GM12878 (cell line): ENCODE measurements at regions not wholly inside any gene's neighbourhood (a gene's known extent, or its start where the extent isn't known, plus 50 kb on each side); places are given as distances from the start of the nearest gene placed in this dataset.

ENCODE experiments used
- ATAC-seq: fragments of 200-7000 bp; cut with Tn5 transposase; 3 replicates; pipeline ENCODE4 v1.9.1; 2020; ENCODE audit warnings: mild to moderate bottlenecking, moderate library complexity
- BruUV-seq: library from RNA; stranded (reverse); fragments of 400-500 nt; replicated peaks from 2 replicates; lab custom pipeline; 2021; lab: Mats Ljungman, UMichigan
- CTCF ChIA-PET: fragments of 300-600 bp; sonication (Branson Sonifier 250); formaldehyde crosslinking; extraction: SDS; loops from one replicate; lab custom pipeline; 2021; ENCODE audit warnings: inconsistent platforms; lab: Yijun Ruan, JAX
- POLR2A ChIA-PET: fragments of 350-600 bp; formaldehyde crosslinking; extraction: SDS; loops from one replicate; lab custom pipeline; 2021; ENCODE audit warnings: inconsistent platforms; lab: Charles Lee
- RAD21 ChIA-PET: fragments of 300-600 bp; sonication (Branson Sonifier 250); formaldehyde crosslinking; loops from one replicate; lab custom pipeline; 2023; ENCODE audit warnings: antibody characterized with exemption; ENCODE audit not compliant: unreplicated experiment; lab: Charles Lee
- SMC1A ChIA-PET: fragments of 300-600 bp; sonication (Branson Sonifier 250); formaldehyde crosslinking; loops from one replicate; lab custom pipeline; 2023; ENCODE audit not compliant: unreplicated experiment, uncharacterized antibody; lab: Charles Lee
- DNase-seq: peaks from one replicate; pipeline ENCODE4 v3.0.0-alpha.2; 2011; ENCODE audit warnings: low read depth, low spot score
- FAIRE-seq: peaks from 3 replicates; lab custom pipeline; 2011; peaks lifted over from hg19 to GRCh38; lab: Jason Lieb, UNC
- H2AFZ ChIP-seq: 2 replicates; pipeline ENCODE4 v1.6.0; 2011; ENCODE audit warnings: low read depth, low read length, control low read depth; ENCODE audit not compliant: control insufficient read depth
- H3K27ac ChIP-seq: 2 replicates; pipeline ENCODE4 v1.5.1; 2011; ENCODE audit warnings: control low read depth; ENCODE audit not compliant: control insufficient read depth, insufficient read depth
- H3K27me3 ChIP-seq, 2 experiments: replicated peaks in 1 of 2; 2 replicates each; pipeline versions ENCODE4 v1.6.0 to v1.6.1; 2011; ENCODE audit warnings: low read length in 1 of 2; ENCODE audit not compliant: control insufficient read depth in 2 of 2, insufficient read depth in 2 of 2
- H3K36me3 ChIP-seq, 2 experiments: 2 replicates each; pipeline ENCODE4 v1.5.1; 2011; ENCODE audit warnings: low read length in 1 of 2; ENCODE audit not compliant: control insufficient read depth in 2 of 2, insufficient read depth in 2 of 2
- H3K4me1 ChIP-seq: 2 replicates; pipeline ENCODE4 v1.6.1; 2011; ENCODE audit warnings: mild to moderate bottlenecking, low read length, moderate library complexity, mixed read lengths; ENCODE audit not compliant: control insufficient read depth, insufficient read depth
- H3K4me2 ChIP-seq: 2 replicates; pipeline ENCODE4 v1.6.0; 2011; ENCODE audit warnings: control low read depth; ENCODE audit not compliant: control insufficient read depth, insufficient read depth
- H3K4me3 ChIP-seq: fragments of 200-600 bp; sonication (generic); 2 replicates; pipeline ENCODE4 v1.5.1; 2016
- H3K79me2 ChIP-seq: 2 replicates; pipeline ENCODE4 v1.6.0; 2011; ENCODE audit warnings: low read length; ENCODE audit not compliant: control insufficient read depth, insufficient read depth
- H3K9ac ChIP-seq: 2 replicates; pipeline ENCODE4 v1.8.0; 2011; ENCODE audit warnings: low read length, control low read depth, mixed read lengths; ENCODE audit not compliant: control insufficient read depth, insufficient read depth
- H3K9me3 ChIP-seq: replicated peaks from 3 replicates; pipeline ENCODE4 v1.5.1; 2011; ENCODE audit warnings: mild to moderate bottlenecking, low read length; ENCODE audit not compliant: control insufficient read depth, insufficient read depth
- H4K20me1 ChIP-seq: 2 replicates; pipeline ENCODE4 v1.6.0; 2011; ENCODE audit not compliant: control insufficient read depth, insufficient read depth
- ATF7 ChIP-seq: fragments of 450-650 bp; IDR thresholded peaks from 2 replicates; pipeline ENCODE4 v1.6.1; 2016; ENCODE audit warnings: low read depth, mild to moderate bottlenecking
- BACH1 ChIP-seq: fragments of 450-650 bp; IDR thresholded peaks from 2 replicates; pipeline ENCODE4 v1.6.1; 2017; ENCODE audit warnings: mild to moderate bottlenecking, borderline replicate concordance
- BMI1 ChIP-seq: fragments of 450-650 bp; IDR thresholded peaks from 2 replicates; pipeline ENCODE4 v1.6.1; 2016; ENCODE audit warnings: mild to moderate bottlenecking, moderate library complexity, borderline replicate concordance
- EED ChIP-seq: sonication (generic); IDR thresholded peaks from 2 replicates; pipeline ENCODE4 v1.6.1; 2016; ENCODE audit warnings: antibody characterized with exemption, low read depth
- ETV6 ChIP-seq, 2 experiments: fragments of 450-650 bp in 1 of 2; IDR thresholded peaks in 1 of 2; conservative IDR thresholded peaks in 1 of 2; 2 replicates each; pipeline ENCODE4 v1.6.1; 2014; ENCODE audit warnings: antibody characterized with exemption in 1 of 2, borderline replicate concordance in 1 of 2, low read depth in 1 of 2, mild to moderate bottlenecking in 1 of 2, moderate library complexity in 1 of 2
- MLLT1 ChIP-seq: fragments of 450-650 bp; IDR thresholded peaks from 2 replicates; pipeline ENCODE4 v1.6.1; 2016; ENCODE audit warnings: mild to moderate bottlenecking
- MXI1 ChIP-seq: fragments of 150-350 bp; IDR thresholded peaks from 2 replicates; pipeline ENCODE4 v1.6.1; 2011; ENCODE audit warnings: low read depth, mild to moderate bottlenecking, inconsistent platforms, low read length, improper control_type of control experiment
- NR2F1 ChIP-seq: fragments of 450-650 bp; conservative IDR thresholded peaks from 2 replicates; pipeline ENCODE4 v1.6.1; 2017; ENCODE audit warnings: mild to moderate bottlenecking
- PAX5 ChIP-seq: IDR thresholded peaks from 2 replicates; pipeline ENCODE4 v1.6.1; 2011; ENCODE audit warnings: low read depth, low read length, borderline replicate concordance
- POLR2AphosphoS2 ChIP-seq: IDR thresholded peaks from 2 replicates; pipeline ENCODE4 v1.6.1; 2011; ENCODE audit warnings: low read depth, mild to moderate bottlenecking, low read length, improper control_type of control experiment, moderate library complexity
- RAD21 ChIP-seq: IDR thresholded peaks from 2 replicates; pipeline ENCODE4 v1.6.1; 2011; ENCODE audit warnings: mild to moderate bottlenecking, low read depth, low read length, moderate library complexity; ENCODE audit not compliant: insufficient read depth
- REST ChIP-seq: IDR thresholded peaks from 2 replicates; pipeline ENCODE4 v1.6.1; 2012; ENCODE audit warnings: mild to moderate bottlenecking, low read depth, low read length
- SIN3A ChIP-seq: IDR thresholded peaks from 2 replicates; pipeline ENCODE4 v1.6.1; 2012; ENCODE audit warnings: low read depth, low read length, improper control_type of control experiment
- SUPT20H ChIP-seq: IDR thresholded peaks from 2 replicates; pipeline ENCODE4 v1.6.1; 2011; ENCODE audit warnings: low read depth, mild to moderate bottlenecking, low read length, moderate library complexity, borderline replicate concordance; ENCODE audit not compliant: control insufficient read depth
- ZNF384 ChIP-seq: IDR thresholded peaks from 2 replicates; pipeline ENCODE4 v1.6.1; 2012; ENCODE audit warnings: low read depth, mild to moderate bottlenecking, low read length, improper control_type of control experiment, borderline replicate concordance
- WGBS: methylation state at CpG from one replicate; pipeline ENCODE4 v1.1.6; 2016; ENCODE audit warnings: low lambda C conversion rate; ENCODE audit not compliant: insufficient replicate concordance, insufficient coverage; ENCODE audit errors: missing lambda C conversion rate; 5-methylcytosine and 5-hydroxymethylcytosine counted together
- in situ Hi-C: fragments of 300-500 bp; cut with MboI; formaldehyde crosslinking; loops from 9 replicates; pipeline ENCODE4 v1.14.3; 2018; ENCODE audit warnings: mixed read lengths
- intact Hi-C: fragments of 100-400 bp; cut with micrococcal nuclease; formaldehyde crosslinking; loops from one replicate; pipeline ENCODE4 v1.14.2; 2022; ENCODE audit not compliant: unreplicated experiment
- TF ChIP-seq, protein P1 (sequence below): fragments of 150-350 bp; IDR thresholded peaks from 2 replicates; pipeline ENCODE4 v1.6.1; 2016; ENCODE audit warnings: low read depth, low read length
- TF ChIP-seq, protein P2 (sequence below): IDR thresholded peaks from 2 replicates; pipeline ENCODE4 v1.6.1; 2012; ENCODE audit warnings: low read depth, low read length, improper control_type of control experiment

GRCh38 chr2:129784486-129784885 is 195.0 kb upstream of the RAB6C start:
- Histone ChIP-seq H3K9me3 (no peaks in the 10 kb centered on the region), H3K27ac (no peak overlapping the region), H3K9ac (no peak overlapping the region), H3K79me2 (no peaks in the 10 kb centered on the region), H3K4me2 (no peak overlapping the region), H3K4me1 (no peaks in the 10 kb centered on the region), H4K20me1 (no peaks in the 10 kb centered on the region), H3K27me3 (no peaks in the 10 kb centered on the region; a peak in 1 of 4 replicates), H2AFZ (no peak overlapping the region), H3K4me3 (no peak overlapping the region), H3K36me3 (no peaks in the 10 kb centered on the region)
- CTCF ChIA-PET, result no interaction called here
- FAIRE-seq, result no peak
- SMC1A ChIA-PET, result no interaction called here
- in situ Hi-C loops (no loop called here), intact Hi-C loops (no loop called here)
- ATAC-seq, result no peak
- no TSS peak for BruUV-seq
- WGBS, result 64% methylated on average over 6 of the region's 6 CpGs
- POLR2A ChIA-PET, result no interaction called here
- TF ChIP-seq MXI1, result no peak
- no peak for TF ChIP-seq ETV6 (conservative IDR thresholded peaks at IDR 0.05 in 1 of 2, IDR thresholded peaks at IDR 0.05 in 1 of 2; ENCODE audit: borderline replicate concordance in 1 of 2, low read depth in 1 of 2)
- no peak for TF ChIP-seq SUPT20H
- TF ChIP-seq BACH1, result no peak
- TF ChIP-seq EED, result no peak
- TF ChIP-seq, protein P1, sequence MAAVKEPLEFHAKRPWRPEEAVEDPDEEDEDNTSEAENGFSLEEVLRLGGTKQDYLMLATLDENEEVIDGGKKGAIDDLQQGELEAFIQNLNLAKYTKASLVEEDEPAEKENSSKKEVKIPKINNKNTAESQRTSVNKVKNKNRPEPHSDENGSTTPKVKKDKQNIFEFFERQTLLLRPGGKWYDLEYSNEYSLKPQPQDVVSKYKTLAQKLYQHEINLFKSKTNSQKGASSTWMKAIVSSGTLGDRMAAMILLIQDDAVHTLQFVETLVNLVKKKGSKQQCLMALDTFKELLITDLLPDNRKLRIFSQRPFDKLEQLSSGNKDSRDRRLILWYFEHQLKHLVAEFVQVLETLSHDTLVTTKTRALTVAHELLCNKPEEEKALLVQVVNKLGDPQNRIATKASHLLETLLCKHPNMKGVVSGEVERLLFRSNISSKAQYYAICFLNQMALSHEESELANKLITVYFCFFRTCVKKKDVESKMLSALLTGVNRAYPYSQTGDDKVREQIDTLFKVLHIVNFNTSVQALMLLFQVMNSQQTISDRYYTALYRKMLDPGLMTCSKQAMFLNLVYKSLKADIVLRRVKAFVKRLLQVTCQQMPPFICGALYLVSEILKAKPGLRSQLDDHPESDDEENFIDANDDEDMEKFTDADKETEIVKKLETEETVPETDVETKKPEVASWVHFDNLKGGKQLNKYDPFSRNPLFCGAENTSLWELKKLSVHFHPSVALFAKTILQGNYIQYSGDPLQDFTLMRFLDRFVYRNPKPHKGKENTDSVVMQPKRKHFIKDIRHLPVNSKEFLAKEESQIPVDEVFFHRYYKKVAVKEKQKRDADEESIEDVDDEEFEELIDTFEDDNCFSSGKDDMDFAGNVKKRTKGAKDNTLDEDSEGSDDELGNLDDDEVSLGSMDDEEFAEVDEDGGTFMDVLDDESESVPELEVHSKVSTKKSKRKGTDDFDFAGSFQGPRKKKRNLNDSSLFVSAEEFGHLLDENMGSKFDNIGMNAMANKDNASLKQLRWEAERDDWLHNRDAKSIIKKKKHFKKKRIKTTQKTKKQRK, result no peak
- no peak for TF ChIP-seq REST
- no peak for TF ChIP-seq NR2F1
- no peak for TF ChIP-seq RAD21
- no peak for TF ChIP-seq MLLT1
- TF ChIP-seq PAX5, result no peak
- TF ChIP-seq ATF7, result no peak
- no peak for TF ChIP-seq BMI1
- TF ChIP-seq SIN3A, result no peak
- TF ChIP-seq, protein P2, sequence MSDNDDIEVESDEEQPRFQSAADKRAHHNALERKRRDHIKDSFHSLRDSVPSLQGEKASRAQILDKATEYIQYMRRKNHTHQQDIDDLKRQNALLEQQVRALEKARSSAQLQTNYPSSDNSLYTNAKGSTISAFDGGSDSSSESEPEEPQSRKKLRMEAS, result no peak
- TF ChIP-seq POLR2AphosphoS2, result no peak
- no peak for TF ChIP-seq ZNF384
- no peak for DNase-seq
- RAD21 ChIA-PET, result no interaction called here
